GM23338 (cell line): ENCODE measurements at regions not wholly inside any gene's neighbourhood (a gene's known extent, or its start where the extent isn't known, plus 50 kb on each side); places are given as distances from the start of the nearest gene placed in this dataset.

ENCODE experiments used
- ATAC-seq: fragments of 200-7000 bp; cut with Tn5 transposase; 3 replicates; pipeline ENCODE4 v1.9.1; 2020
- DNase-seq: peaks from one replicate; pipeline ENCODE4 v3.0.0-alpha.2; 2015; ENCODE audit warnings: low spot score
- H2AFZ ChIP-seq: fragments of 200-600 bp; sonication (generic); 2 replicates; pipeline ENCODE4 v1.8.0; 2016; ENCODE audit warnings: antibody characterized with exemption, mild to moderate bottlenecking, moderate library complexity
- H3F3A ChIP-seq: fragments of 200-600 bp; sonication (generic); replicated peaks from 2 replicates; pipeline ENCODE4 v1.8.0; 2017; ENCODE audit warnings: antibody characterized with exemption, mixed run types, low read depth
- H3K27ac ChIP-seq: fragments of 200-600 bp; sonication (generic); 2 replicates; pipeline ENCODE4 v1.6.1; 2016; ENCODE audit warnings: low read depth
- H3K27me3 ChIP-seq: fragments of 200-600 bp; sonication (generic); 2 replicates; pipeline ENCODE4 v1.8.0; 2016; ENCODE audit warnings: mild to moderate bottlenecking, mixed run types, moderate library complexity; ENCODE audit not compliant: insufficient read depth
- H3K36me3 ChIP-seq: fragments of 200-600 bp; sonication (generic); 2 replicates; pipeline ENCODE4 v1.8.0; 2016; ENCODE audit warnings: mild to moderate bottlenecking; ENCODE audit not compliant: insufficient read depth
- H3K4me1 ChIP-seq: fragments of 200-600 bp; sonication (generic); 2 replicates; pipeline ENCODE4 v1.8.0; 2016; ENCODE audit warnings: mild to moderate bottlenecking, moderate library complexity; ENCODE audit not compliant: insufficient read depth
- H3K4me2 ChIP-seq: fragments of 200-600 bp; sonication (generic); 2 replicates; pipeline ENCODE4 v1.7.1; 2017; ENCODE audit warnings: mixed run types
- H3K4me3 ChIP-seq: fragments of 200-600 bp; sonication (generic); 2 replicates; pipeline ENCODE4 v1.6.1; 2016; ENCODE audit warnings: mixed run types
- H3K79me2 ChIP-seq: fragments of 200-600 bp; sonication (generic); replicated peaks from 2 replicates; pipeline ENCODE4 v1.8.0; 2017; ENCODE audit warnings: mild to moderate bottlenecking; ENCODE audit not compliant: insufficient read depth
- H3K9me2 ChIP-seq: fragments of 200-600 bp; sonication (generic); 2 replicates; pipeline ENCODE4 v1.8.0; 2017; ENCODE audit not compliant: insufficient read depth
- H4K20me1 ChIP-seq: fragments of 200-600 bp; sonication (generic); replicated peaks from 2 replicates; pipeline ENCODE4 v1.8.0; 2017; ENCODE audit warnings: mild to moderate bottlenecking; ENCODE audit not compliant: insufficient read depth
- H3K27ac Mint-ChIP-seq: 2 replicates; pipeline ENCODE4 v1.8.0; 2020; ENCODE audit warnings: inconsistent platforms, mild to moderate bottlenecking, moderate library complexity, mixed read lengths
- H3K27me3 Mint-ChIP-seq: 3 replicates; pipeline ENCODE4 v1.8.0; 2022; ENCODE audit warnings: low read depth, mild to moderate bottlenecking, moderate library complexity, mixed read lengths, inconsistent platforms; ENCODE audit not compliant: insufficient read depth, poor library complexity
- H3K36me3 Mint-ChIP-seq: 3 replicates; pipeline ENCODE4 v1.8.0; 2021; ENCODE audit warnings: low read depth, mild to moderate bottlenecking, inconsistent platforms, moderate library complexity, mixed read lengths
- H3K4me1 Mint-ChIP-seq: 3 replicates; pipeline ENCODE4 v1.8.0; 2020; ENCODE audit warnings: mild to moderate bottlenecking, inconsistent platforms, mixed read lengths
- H3K4me3 Mint-ChIP-seq: 3 replicates; pipeline ENCODE4 v1.8.0; 2021; ENCODE audit warnings: moderate library complexity, mild to moderate bottlenecking, inconsistent platforms, mixed read lengths
- H3K9me3 Mint-ChIP-seq: 3 replicates; pipeline ENCODE4 v1.8.0; 2020; ENCODE audit warnings: moderate library complexity, mild to moderate bottlenecking, inconsistent platforms, mixed read lengths
- CREB1 ChIP-seq: fragments of 250-450 bp; sonication (Bioruptor Pico); IDR thresholded peaks from 2 replicates; pipeline ENCODE4 v1.5.0; 2020; ENCODE audit warnings: low read depth, mild to moderate bottlenecking, moderate library complexity
- EZH2 ChIP-seq: fragments of 200-600 bp; sonication (generic); IDR thresholded peaks from one replicate; pipeline ENCODE4 v1.8.0; 2017; ENCODE audit warnings: antibody characterized with exemption, mild to moderate bottlenecking, low read depth; ENCODE audit not compliant: unreplicated experiment
- EZH2phosphoT487 ChIP-seq: fragments of 200-600 bp; sonication (generic); IDR thresholded peaks from one replicate; pipeline ENCODE4 v1.8.1; 2018; ENCODE audit warnings: antibody characterized with exemption; ENCODE audit not compliant: unreplicated experiment
- JUNB ChIP-seq: IDR thresholded peaks from one replicate; pipeline ENCODE4 v1.6.1; 2016; ENCODE audit warnings: antibody characterized with exemption; ENCODE audit not compliant: unreplicated experiment
- NANOG ChIP-seq: IDR thresholded peaks from 2 replicates; pipeline ENCODE4 v1.6.1; 2016; ENCODE audit warnings: antibody characterized with exemption, borderline replicate concordance
- POLR2AphosphoS5 ChIP-seq: IDR thresholded peaks from 2 replicates; pipeline ENCODE4 v1.6.1; 2016; ENCODE audit warnings: antibody characterized with exemption, low read depth
- STAT1 ChIP-seq: IDR thresholded peaks from one replicate; pipeline ENCODE4 v1.6.1; 2016; ENCODE audit warnings: antibody characterized with exemption; ENCODE audit not compliant: unreplicated experiment
- ZNF114 ChIP-seq: fragments of 250-450 bp; sonication (Bioruptor Pico); IDR thresholded peaks from 2 replicates; pipeline ENCODE4 v1.5.0; 2020; ENCODE audit warnings: mild to moderate bottlenecking, moderate library complexity
- ZNF331 ChIP-seq: fragments of 250-450 bp; sonication (Bioruptor Pico); IDR thresholded peaks from 2 replicates; pipeline ENCODE4 v1.5.0; 2020; ENCODE audit warnings: low read depth, mild to moderate bottlenecking, moderate library complexity
- TF ChIP-seq, protein P1 (sequence below): IDR thresholded peaks from one replicate; pipeline ENCODE4 v1.6.1; 2018; ENCODE audit warnings: antibody characterized with exemption; ENCODE audit not compliant: unreplicated experiment
- TF ChIP-seq, protein P2 (sequence below): IDR thresholded peaks from 2 replicates; pipeline ENCODE4 v1.6.1; 2016; ENCODE audit warnings: antibody characterized with exemption
- TF ChIP-seq, protein P3 (sequence below): fragments of 250-450 bp; sonication (Bioruptor Pico); IDR thresholded peaks from 2 replicates; pipeline ENCODE4 v1.5.0; 2020; ENCODE audit warnings: mild to moderate bottlenecking, moderate library complexity
- TF ChIP-seq, protein P4 (sequence below), 2 experiments: fragments of 200-600 bp in 1 of 2; sonication (generic) in 1 of 2; conservative IDR thresholded peaks; 2 replicates each; pipeline versions ENCODE4 v1.5.1 to v1.6.1; 2016 to 2017; ENCODE audit warnings: antibody characterized with exemption in 2 of 2, low read depth in 2 of 2, mild to moderate bottlenecking in 2 of 2, moderate library complexity in 1 of 2

- no peak overlapping the region for H2AFZ ChIP-seq
- H3K36me3 ChIP-seq, result no peaks in the 10 kb centered on the region
- Mint-ChIP-seq H3K9me3 (peaks cover 14% of the 10 kb centered on the region), H3K4me1 (no peaks in the 10 kb centered on the region), H3K27me3 (peaks cover 2% of the 10 kb centered on the region), H3K36me3 (peaks cover 3% of the 10 kb centered on the region), H3K27ac (no peak overlapping the region), H3K4me3 (no peak overlapping the region)
- H3K79me2 ChIP-seq, result no peaks in the 10 kb centered on the region
- H3K27me3 ChIP-seq, result no peaks in the 10 kb centered on the region
- ATAC-seq (no peak), DNase-seq (no peak)
- no peaks in the 10 kb centered on the region for H3F3A ChIP-seq
- H3K4me3 ChIP-seq, result no peak overlapping the region
- H3K4me2 ChIP-seq, result no peak overlapping the region
- TF ChIP-seq, protein P1, sequence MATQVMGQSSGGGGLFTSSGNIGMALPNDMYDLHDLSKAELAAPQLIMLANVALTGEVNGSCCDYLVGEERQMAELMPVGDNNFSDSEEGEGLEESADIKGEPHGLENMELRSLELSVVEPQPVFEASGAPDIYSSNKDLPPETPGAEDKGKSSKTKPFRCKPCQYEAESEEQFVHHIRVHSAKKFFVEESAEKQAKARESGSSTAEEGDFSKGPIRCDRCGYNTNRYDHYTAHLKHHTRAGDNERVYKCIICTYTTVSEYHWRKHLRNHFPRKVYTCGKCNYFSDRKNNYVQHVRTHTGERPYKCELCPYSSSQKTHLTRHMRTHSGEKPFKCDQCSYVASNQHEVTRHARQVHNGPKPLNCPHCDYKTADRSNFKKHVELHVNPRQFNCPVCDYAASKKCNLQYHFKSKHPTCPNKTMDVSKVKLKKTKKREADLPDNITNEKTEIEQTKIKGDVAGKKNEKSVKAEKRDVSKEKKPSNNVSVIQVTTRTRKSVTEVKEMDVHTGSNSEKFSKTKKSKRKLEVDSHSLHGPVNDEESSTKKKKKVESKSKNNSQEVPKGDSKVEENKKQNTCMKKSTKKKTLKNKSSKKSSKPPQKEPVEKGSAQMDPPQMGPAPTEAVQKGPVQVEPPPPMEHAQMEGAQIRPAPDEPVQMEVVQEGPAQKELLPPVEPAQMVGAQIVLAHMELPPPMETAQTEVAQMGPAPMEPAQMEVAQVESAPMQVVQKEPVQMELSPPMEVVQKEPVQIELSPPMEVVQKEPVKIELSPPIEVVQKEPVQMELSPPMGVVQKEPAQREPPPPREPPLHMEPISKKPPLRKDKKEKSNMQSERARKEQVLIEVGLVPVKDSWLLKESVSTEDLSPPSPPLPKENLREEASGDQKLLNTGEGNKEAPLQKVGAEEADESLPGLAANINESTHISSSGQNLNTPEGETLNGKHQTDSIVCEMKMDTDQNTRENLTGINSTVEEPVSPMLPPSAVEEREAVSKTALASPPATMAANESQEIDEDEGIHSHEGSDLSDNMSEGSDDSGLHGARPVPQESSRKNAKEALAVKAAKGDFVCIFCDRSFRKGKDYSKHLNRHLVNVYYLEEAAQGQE, result no peak
- TF ChIP-seq CREB1 (no peak), ZNF114 (no peak), EZH2 (no peak), NANOG (no peak), EZH2phosphoT487 (no peak), ZNF331 (CRISPR knock-in tag) (no peak), STAT1 (no peak), JUNB (no peak), POLR2AphosphoS5 (no peak)
- TF ChIP-seq, protein P2, sequence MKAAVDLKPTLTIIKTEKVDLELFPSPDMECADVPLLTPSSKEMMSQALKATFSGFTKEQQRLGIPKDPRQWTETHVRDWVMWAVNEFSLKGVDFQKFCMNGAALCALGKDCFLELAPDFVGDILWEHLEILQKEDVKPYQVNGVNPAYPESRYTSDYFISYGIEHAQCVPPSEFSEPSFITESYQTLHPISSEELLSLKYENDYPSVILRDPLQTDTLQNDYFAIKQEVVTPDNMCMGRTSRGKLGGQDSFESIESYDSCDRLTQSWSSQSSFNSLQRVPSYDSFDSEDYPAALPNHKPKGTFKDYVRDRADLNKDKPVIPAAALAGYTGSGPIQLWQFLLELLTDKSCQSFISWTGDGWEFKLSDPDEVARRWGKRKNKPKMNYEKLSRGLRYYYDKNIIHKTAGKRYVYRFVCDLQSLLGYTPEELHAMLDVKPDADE, result no peak
- TF ChIP-seq, protein P3, sequence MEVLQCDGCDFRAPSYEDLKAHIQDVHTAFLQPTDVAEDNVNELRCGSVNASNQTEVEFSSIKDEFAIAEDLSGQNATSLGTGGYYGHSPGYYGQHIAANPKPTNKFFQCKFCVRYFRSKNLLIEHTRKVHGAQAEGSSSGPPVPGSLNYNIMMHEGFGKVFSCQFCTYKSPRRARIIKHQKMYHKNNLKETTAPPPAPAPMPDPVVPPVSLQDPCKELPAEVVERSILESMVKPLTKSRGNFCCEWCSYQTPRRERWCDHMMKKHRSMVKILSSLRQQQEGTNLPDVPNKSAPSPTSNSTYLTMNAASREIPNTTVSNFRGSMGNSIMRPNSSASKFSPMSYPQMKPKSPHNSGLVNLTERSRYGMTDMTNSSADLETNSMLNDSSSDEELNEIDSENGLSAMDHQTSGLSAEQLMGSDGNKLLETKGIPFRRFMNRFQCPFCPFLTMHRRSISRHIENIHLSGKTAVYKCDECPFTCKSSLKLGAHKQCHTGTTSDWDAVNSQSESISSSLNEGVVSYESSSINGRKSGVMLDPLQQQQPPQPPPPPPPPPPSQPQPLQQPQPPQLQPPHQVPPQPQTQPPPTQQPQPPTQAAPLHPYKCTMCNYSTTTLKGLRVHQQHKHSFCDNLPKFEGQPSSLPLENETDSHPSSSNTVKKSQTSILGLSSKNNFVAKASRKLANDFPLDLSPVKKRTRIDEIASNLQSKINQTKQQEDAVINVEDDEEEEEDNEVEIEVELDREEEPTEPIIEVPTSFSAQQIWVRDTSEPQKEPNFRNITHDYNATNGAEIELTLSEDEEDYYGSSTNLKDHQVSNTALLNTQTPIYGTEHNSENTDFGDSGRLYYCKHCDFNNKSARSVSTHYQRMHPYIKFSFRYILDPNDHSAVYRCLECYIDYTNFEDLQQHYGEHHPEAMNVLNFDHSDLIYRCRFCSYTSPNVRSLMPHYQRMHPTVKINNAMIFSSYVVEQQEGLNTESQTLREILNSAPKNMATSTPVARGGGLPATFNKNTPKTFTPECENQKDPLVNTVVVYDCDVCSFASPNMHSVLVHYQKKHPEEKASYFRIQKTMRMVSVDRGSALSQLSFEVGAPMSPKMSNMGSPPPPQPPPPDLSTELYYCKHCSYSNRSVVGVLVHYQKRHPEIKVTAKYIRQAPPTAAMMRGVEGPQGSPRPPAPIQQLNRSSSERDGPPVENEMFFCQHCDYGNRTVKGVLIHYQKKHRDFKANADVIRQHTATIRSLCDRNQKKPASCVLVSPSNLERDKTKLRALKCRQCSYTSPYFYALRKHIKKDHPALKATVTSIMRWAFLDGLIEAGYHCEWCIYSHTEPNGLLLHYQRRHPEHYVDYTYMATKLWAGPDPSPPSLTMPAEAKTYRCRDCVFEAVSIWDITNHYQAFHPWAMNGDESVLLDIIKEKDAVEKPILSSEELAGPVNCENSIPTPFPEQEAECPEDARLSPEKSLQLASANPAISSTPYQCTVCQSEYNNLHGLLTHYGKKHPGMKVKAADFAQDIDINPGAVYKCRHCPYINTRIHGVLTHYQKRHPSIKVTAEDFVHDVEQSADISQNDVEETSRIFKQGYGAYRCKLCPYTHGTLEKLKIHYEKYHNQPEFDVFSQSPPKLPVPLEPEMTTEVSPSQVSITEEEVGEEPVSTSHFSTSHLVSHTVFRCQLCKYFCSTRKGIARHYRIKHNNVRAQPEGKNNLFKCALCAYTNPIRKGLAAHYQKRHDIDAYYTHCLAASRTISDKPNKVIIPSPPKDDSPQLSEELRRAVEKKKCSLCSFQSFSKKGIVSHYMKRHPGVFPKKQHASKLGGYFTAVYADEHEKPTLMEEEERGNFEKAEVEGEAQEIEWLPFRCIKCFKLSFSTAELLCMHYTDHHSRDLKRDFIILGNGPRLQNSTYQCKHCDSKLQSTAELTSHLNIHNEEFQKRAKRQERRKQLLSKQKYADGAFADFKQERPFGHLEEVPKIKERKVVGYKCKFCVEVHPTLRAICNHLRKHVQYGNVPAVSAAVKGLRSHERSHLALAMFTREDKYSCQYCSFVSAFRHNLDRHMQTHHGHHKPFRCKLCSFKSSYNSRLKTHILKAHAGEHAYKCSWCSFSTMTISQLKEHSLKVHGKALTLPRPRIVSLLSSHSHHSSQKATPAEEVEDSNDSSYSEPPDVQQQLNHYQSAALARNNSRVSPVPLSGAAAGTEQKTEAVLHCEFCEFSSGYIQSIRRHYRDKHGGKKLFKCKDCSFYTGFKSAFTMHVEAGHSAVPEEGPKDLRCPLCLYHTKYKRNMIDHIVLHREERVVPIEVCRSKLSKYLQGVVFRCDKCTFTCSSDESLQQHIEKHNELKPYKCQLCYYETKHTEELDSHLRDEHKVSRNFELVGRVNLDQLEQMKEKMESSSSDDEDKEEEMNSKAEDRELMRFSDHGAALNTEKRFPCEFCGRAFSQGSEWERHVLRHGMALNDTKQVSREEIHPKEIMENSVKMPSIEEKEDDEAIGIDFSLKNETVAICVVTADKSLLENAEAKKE (CRISPR knock-in tag), result no peak
- TF ChIP-seq, protein P4, sequence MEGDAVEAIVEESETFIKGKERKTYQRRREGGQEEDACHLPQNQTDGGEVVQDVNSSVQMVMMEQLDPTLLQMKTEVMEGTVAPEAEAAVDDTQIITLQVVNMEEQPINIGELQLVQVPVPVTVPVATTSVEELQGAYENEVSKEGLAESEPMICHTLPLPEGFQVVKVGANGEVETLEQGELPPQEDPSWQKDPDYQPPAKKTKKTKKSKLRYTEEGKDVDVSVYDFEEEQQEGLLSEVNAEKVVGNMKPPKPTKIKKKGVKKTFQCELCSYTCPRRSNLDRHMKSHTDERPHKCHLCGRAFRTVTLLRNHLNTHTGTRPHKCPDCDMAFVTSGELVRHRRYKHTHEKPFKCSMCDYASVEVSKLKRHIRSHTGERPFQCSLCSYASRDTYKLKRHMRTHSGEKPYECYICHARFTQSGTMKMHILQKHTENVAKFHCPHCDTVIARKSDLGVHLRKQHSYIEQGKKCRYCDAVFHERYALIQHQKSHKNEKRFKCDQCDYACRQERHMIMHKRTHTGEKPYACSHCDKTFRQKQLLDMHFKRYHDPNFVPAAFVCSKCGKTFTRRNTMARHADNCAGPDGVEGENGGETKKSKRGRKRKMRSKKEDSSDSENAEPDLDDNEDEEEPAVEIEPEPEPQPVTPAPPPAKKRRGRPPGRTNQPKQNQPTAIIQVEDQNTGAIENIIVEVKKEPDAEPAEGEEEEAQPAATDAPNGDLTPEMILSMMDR (conservative IDR thresholded peaks at IDR 0.05; ENCODE audit: low read depth in 2 of 2), result no peak
- H4K20me1 ChIP-seq, result no peaks in the 10 kb centered on the region
- H3K9me2 ChIP-seq, result no peaks in the 10 kb centered on the region
- no peak overlapping the region for H3K27ac ChIP-seq
- H3K4me1 ChIP-seq, result no peaks in the 10 kb centered on the region
These were observed 974.5 kb upstream of the CDH10 start for GRCh38 chr5:25619273-25619672.
